Stimulated activated CD8-positive, alpha-beta memory T cell treated with anti-CD3 and anti-CD28 coated beads, Interleukin-7, amount 100 ng/mL, for 48 hours (primary cell): ENCODE measurements at regions not wholly inside any gene's neighbourhood (a gene's known extent, or its start where the extent isn't known, plus 50 kb on each side); places are given as distances from the start of the nearest gene placed in this dataset.
"Not testable (repeated sequence)": the region's sequence is repeated elsewhere in the genome, so short reads cannot be mapped to it uniquely, and the experiment has no call there.

Experiments used
- DNase-seq, 2 donors: peaks; one replicate each; pipeline ENCODE4 v3.0.0-alpha.2; 2020; ENCODE audit warnings: low read depth in 1 of 2; ENCODE audit errors: extremely low read depth in 1 of 2

DNA sequence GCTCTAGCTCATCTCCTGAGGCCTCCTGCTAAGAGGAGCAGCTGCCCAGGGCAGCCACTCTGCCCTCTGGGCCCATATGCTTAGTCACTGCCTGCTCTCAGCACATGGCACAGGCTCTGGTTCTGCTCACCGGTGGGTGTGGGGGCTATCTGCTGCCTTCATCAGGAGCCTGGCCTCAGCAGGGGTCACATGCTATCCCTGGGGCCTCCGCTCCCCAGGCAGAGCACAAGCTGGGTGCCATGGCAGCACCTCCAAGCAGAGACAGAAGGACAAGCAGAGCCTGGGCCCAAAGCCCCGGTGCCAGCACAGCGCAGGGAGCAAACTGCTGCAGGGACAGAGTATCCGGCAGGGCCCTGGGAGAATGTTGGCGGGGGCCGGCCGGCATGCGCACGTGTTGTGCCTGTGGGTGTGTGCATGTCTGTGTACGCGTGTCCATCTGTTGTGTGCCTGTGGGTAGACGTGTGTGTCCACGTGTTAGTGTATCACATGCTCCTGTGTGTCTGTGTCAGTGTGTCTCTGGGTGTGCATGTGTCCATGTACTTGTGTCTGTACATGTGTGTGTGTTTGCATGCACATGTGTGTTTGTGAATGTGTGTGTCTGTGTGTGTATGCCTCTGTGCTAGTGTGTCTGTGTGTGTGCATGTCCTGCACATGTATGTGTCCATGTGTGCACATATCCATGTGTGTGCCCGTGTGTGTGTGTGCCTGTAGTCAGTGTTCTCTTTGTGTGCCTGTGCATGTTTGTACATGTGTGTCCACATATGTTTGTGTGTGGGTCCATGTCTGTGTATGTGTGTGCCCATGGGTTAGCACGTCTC lies 326.9 kb downstream of the TMEM121 start:
- DNase-seq, result no peak

DNA sequence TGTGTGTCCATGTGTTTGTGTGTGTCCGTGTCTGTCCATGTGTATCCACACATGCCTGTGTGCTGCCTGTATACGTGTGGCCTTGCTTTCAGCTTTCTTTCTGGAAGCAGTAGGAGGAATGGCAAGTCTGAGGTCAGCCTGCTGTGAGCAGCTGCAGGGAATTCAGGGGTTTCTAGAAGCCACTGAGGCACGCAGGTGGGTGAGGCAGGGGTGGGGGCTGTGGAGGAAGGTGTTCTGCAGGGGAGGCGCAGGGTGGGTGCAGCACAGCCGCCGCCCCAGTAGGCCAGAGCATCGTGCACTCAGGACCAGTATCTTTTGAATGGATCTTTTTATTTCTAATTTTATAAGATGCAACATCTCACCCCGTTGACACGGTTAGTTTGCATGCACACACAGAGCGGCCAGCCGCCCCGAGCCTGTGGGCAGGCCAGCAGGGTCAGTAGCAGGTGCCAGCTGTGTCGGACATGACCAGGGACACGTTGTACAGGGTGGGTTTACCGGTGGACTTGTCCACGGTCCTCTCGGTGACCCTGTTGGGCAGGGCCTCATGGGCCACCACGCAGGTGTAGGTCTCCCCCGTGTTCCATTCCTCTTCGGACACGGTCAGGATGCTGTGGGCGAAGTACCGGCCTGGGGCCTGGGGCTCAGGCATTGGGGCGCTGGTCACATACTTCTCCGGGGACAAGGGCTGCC lies 327.7 kb downstream of the TMEM121 start:
- no peak for DNase-seq

DNA sequence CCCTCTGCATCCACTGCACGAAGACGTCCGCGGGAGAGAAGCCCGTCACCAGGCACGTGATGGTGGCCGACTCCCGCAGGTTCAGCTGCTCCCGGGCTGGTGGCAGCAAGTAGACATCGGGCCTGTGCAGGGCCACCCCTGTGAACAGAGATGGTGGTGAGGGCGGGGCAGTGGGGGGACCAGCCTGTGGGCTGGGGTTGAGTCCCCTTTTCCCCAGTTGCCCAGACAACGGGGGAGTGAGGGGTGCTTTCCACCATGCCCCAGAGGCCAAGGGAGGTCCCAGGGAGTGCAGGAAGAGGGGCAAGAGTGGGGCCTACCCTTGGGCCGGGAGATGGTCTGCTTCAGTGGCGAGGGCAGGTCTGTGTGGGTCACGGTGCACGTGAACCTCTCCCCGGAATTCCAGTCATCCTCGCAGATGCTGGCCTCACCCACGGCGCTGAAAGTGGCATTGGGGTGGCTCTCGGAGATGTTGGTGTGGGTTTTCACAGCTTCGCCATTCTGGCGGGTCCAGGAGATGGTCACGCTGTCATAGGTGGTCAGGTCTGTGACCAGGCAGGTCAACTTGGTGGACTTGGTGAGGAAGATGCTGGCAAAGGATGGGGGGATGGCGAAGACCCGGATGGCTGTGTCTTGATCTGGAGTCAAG lies 328.3 kb downstream of the TMEM121 start:
- DNase-seq, result no peak

DNA sequence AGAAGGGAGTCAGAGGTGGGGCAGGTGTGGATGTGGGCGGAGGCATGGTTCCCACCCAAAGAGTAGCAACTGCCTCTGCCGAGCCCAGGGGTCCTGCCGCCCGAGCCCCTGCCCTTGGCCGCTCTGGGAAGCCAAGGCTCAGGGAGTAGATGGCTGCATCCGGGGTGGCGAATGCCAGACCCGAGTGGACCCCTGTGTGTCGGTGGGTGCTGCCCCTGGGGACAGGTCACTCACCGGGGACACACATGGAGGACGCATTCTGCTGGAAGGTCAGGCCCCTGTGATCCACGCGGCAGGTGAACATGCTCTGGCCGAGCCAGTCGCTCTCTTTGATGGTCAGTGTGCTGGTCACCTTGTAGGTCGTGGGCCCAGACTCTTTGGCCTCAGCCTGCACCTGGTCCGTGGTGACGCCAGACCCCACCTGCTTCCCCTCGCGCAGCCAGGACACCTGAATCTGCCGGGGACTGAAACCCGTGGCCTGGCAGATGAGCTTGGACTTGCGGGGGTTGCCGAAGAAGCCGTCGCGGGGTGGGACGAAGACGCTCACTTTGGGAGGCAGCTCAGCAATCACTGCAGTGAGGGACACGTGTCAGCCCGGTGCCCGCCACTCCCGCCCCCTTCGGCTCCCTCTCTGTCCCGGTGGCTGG lies 329.0 kb downstream of the TMEM121 start:
- no peak for DNase-seq

- no peak for DNase-seq
Observed at GRCh38 chr14:105855893-105856675, 329.7 kb downstream of the TMEM121 start.

- DNase-seq, result no peak
Observed at GRCh38 chr14:105856676-105857219, 330.4 kb downstream of the TMEM121 start.

GRCh38 chr14:105857220-105857825 lies 330.9 kb downstream of the TMEM121 start:
- DNase-seq, result no peak

GRCh38 chr14:105857826-105858675 lies 331.7 kb downstream of the TMEM121 start:
- DNase-seq, result no peak

GRCh38 chr14:105858676-105859025 lies 332.3 kb downstream of the TMEM121 start:
- DNase-seq, result no peak

DNA sequence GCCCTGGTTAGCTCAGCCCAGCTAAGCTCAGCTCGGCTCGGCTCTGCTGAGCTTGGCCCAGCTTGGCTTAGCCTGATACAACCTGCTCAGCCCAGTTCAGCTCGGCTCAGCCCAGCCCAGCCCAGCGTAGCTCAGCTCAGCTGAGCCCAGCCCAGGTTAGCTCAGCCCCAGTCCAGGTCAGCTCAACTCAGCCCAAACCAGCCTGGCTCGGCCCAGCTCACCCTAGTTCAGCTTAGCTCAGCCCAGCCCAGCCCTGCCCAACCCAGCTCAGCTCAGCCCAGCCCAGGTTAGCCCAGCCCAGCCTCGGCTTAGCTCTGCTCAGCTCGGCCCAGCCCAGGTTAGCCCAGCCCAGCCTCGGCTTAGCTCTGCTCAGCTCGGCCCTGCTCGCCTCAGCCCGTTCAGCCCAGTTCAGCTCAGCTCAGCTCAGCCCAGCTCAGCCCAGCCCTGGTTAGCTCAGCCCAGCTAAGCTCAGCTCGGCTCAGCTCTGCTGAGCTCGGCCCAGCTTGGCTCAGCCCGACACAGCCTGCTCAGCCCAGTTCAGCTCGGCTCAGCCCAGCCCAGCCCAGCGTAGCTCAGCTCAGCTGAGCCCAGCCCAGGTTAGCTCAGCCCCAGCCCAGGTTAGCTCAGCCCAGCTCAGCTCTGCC lies 332.8 kb downstream of the TMEM121 start:
- not testable (repeated sequence) for DNase-seq

DNA sequence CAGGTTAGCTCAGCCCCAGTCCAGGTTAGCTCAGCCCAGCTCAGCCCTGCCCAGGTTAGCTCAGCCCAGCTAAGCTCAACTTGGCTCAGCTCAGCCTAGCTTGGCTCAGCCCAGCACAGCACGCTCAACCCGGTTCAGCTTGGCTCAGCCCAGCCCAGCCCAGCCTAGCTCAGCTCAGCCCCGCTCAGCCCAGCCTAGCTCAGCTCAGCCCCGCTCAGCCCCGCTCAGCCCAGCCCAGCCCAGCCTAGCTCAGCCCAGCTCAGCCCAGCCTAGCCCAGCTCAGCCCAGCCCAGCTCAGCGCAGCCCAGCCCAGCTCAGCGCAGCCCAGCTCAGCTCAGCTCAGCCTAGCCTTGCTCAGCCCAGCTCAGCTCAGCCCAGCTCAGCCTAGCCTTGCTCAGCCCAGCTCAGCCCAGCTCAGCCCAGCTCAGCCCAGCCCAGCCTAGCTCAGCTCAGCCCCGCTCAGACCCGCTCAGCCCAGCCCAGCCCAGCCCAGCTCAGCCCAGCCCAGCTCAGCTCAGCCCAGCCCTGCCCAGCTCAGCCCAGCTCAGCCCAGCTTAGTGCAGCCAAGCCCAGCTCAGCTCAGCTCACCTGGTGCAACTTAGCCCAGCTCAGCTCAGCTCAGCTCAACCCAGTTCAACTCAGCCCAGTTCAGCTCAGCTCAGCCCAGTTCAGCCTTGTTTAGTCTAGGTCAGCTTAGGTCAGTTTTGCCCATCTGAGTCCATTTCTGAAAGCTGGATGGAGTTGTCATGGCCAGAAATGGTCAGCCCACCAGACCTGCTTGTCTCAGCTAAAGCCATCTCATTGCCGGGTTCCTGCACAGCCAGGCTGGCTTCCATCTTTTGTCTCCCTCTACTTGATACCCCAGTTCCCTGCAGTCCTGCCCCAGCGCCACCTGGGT lies 333.6 kb downstream of the TMEM121 start:
- DNase-seq, result no peak

DNA sequence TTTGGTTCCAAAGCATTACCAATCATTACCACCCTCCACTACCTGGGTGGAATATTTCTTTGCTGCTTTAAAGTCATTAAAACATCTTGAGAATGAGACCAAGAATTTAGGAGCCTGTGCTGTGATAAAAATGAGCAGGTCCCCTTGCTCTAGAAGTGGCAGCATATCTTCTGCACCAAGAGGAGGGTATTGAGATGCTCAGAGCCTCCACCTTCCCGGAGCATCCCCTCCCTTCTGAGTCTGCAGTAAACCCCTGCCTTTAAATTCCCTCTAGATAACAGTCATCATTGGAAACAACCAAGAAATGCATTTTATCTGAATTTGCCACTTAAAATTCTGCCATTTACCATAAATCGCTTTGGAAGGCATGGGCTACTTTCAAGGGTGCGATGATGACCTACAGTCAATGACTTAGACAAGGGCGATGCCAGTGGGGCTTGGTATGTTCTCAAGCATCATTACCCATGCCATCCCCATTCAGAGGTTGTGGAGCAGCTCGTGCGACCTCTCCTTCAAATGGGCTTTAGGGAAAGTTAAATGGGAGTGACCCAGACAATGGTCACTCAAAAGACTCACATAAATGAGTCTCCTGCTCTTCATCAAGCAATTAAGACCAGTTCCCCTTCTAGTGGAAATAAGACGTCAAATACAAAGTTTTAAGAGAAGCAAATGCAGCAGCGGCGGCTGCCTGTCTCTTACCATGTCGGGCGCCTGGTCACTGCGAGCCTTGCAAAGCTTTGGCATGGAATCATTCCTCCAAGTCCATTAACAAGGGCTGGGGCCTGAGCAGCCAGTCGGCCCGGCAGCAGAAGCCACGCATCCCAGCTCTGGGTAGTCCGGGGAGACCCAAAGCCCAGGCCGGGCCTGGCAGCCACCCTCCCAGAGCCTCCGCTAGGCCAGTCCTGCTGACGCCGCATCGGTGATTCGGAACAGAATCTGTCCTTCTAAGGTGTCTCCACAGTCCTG lies 334.5 kb downstream of the TMEM121 start:
- DNase-seq, result no peak

- DNase-seq, result peak in 1 of 2 donors; percentile 32
Observed at GRCh38 chr14:105861985-105862465, 335.6 kb downstream of the TMEM121 start.

- DNase-seq, result no peak
Observed at GRCh38 chr14:105862581-105863239, 336.3 kb downstream of the TMEM121 start.

DNA sequence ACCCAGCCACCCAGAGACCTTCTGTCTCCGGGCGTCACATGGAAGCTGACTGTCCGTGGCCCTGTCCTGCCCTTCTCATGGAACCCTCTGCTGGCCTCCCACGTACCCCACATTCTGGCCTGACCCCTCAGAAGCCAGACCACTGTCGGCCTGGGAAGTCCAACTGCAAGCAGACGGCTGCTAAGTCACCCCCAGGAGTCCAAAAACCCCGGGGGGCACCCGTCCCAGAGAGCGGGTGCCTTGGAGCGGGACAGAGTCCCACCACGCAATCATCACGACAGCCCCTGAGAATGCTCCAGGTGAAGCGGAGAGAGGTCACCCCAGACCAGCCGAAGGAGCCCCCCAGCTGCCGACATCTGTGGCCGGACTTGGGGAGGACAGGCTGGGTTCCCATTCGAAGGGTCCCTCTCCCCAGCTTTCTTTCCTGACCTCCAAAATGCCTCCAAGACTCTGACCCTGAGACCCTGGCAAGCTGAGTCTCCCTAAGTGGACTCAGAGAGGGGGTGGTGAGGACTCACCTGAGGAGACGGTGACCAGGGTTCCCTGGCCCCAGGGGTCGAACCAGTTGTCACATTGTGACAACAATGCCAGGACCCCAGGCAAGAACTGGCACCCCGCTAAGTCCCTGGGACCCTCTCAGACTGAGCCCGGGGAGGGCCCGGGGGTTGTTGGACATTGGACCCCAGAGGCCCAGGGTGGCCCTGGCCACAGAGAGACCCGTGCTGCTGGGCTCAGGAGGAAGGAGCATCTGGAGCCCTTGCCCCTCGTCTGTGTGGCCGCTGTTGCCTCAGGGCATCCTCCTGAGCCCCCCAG lies 337.1 kb downstream of the TMEM121 start:
- DNase-seq, result no peak
